ENCODE measurements at regions not wholly inside any gene's neighbourhood (a gene's known extent, or its start where the extent isn't known, plus 50 kb on each side); places are given as distances from the start of the nearest gene placed in this dataset.

DNA sequence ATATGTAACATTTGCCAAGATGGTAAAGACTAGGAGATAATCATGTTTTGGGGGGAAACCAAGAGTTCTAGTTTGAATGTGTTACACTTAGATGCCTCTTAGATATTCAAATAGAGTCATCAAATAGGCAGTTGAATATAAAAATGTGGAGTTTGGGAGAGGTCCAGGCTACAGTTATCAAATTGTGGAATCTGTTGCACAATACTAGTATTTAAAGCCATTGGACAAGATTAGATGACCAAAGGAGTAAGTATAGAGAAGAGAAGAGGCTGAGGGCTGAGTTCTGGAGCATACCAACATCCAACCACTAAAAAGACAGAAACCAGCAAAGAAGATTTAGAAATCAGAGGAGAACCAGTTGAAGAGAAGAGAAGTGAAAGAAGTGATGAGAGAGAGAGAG, 72.7 kb downstream of the NAA11 start:
- Histone ChIP-seq H3K4me2 (ENCODE audit: low read length) (no peak overlapping the region), H3K27me3 (ENCODE audit: insufficient read depth, low read length) (no peaks in the 10 kb centered on the region), H3K4me3 (ENCODE audit: insufficient read depth, low read depth, low read length) (no peak overlapping the region), H3K79me2 (ENCODE audit: insufficient read depth, low read length) (no peaks in the 10 kb centered on the region), H3K9ac (ENCODE audit: low read length) (no peak overlapping the region), H3K27ac (ENCODE audit: low read depth, low read length) (no peak overlapping the region), H3K9me3 (ENCODE audit: insufficient read depth, low read depth, low read length) (no peaks in the 10 kb centered on the region), H3K4me1 (ENCODE audit: insufficient read depth, low read length) (no peaks in the 10 kb centered on the region), H4K20me1 (ENCODE audit: insufficient read depth, low read length) (no peaks in the 10 kb centered on the region), H2AFZ (ENCODE audit: low read depth, low read length) (no peak overlapping the region), H3K36me3 (ENCODE audit: insufficient read depth, low read length) (no peaks in the 10 kb centered on the region)
- no peaks in the 10 kb centered on the region for H3K4me1 Mint-ChIP-seq (ENCODE audit: low read depth, unreplicated experiment)
- DNase-seq (ENCODE audit: low read depth): no peak
- TF ChIP-seq, protein P1, sequence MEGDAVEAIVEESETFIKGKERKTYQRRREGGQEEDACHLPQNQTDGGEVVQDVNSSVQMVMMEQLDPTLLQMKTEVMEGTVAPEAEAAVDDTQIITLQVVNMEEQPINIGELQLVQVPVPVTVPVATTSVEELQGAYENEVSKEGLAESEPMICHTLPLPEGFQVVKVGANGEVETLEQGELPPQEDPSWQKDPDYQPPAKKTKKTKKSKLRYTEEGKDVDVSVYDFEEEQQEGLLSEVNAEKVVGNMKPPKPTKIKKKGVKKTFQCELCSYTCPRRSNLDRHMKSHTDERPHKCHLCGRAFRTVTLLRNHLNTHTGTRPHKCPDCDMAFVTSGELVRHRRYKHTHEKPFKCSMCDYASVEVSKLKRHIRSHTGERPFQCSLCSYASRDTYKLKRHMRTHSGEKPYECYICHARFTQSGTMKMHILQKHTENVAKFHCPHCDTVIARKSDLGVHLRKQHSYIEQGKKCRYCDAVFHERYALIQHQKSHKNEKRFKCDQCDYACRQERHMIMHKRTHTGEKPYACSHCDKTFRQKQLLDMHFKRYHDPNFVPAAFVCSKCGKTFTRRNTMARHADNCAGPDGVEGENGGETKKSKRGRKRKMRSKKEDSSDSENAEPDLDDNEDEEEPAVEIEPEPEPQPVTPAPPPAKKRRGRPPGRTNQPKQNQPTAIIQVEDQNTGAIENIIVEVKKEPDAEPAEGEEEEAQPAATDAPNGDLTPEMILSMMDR (IDR thresholded peaks at IDR 0.05; ENCODE audit: insufficient read depth, low read depth, low read length): no peak
- no peak for TF ChIP-seq EZH2 (IDR thresholded peaks at IDR 0.05; ENCODE audit: insufficient read depth, low read length)
- no peaks in the 10 kb centered on the region for H3K27me3 Mint-ChIP-seq (ENCODE audit: low read depth, unreplicated experiment)
- H3K4me3 Mint-ChIP-seq (ENCODE audit: unreplicated experiment): no peak overlapping the region
- H3K27ac Mint-ChIP-seq (ENCODE audit: unreplicated experiment): no peak overlapping the region
- H3K9me3 Mint-ChIP-seq (ENCODE audit: unreplicated experiment): peaks cover 2% of the 10 kb centered on the region
- no peaks in the 10 kb centered on the region for H3K36me3 Mint-ChIP-seq (ENCODE audit: low read depth, unreplicated experiment)
- FAIRE-seq: no peak

DNA sequence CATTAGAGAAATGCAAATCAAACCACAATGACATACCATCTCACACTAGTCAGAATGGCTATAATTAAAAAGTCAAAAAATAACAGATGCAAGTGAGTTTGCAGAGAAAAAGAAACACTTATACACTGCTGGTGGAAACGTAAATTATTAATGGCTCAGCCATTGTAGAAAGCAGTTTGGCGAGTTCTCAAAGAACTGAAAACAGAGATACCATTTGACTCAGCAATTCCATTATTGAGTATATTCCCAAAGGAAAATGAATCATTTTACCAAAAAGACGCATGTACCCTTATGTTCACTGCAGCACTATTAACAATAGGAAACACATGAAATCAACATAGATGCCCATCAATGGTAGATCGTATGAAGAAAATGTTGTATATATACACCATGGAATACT, 75.0 kb downstream of the NAA11 start:
- Histone ChIP-seq H4K20me1 (ENCODE audit: insufficient read depth, low read length) (no peaks in the 10 kb centered on the region), H3K27me3 (ENCODE audit: insufficient read depth, low read length) (no peaks in the 10 kb centered on the region), H3K9ac (ENCODE audit: low read length) (no peak overlapping the region), H3K4me1 (ENCODE audit: insufficient read depth, low read length) (no peaks in the 10 kb centered on the region), H3K4me2 (ENCODE audit: low read length) (no peak overlapping the region), H3K79me2 (ENCODE audit: insufficient read depth, low read length) (no peaks in the 10 kb centered on the region), H3K27ac (ENCODE audit: low read depth, low read length) (no peak overlapping the region), H3K4me3 (ENCODE audit: insufficient read depth, low read depth, low read length) (no peak overlapping the region), H2AFZ (ENCODE audit: low read depth, low read length) (no peak overlapping the region), H3K36me3 (ENCODE audit: insufficient read depth, low read length) (no peaks in the 10 kb centered on the region), H3K9me3 (ENCODE audit: insufficient read depth, low read depth, low read length) (no peaks in the 10 kb centered on the region)
- peaks cover 2% of the 10 kb centered on the region for H3K9me3 Mint-ChIP-seq (ENCODE audit: unreplicated experiment)
- DNase-seq (ENCODE audit: low read depth) (no peak), FAIRE-seq (no peak)
- no peaks in the 10 kb centered on the region for H3K36me3 Mint-ChIP-seq (ENCODE audit: low read depth, unreplicated experiment)
- H3K4me3 Mint-ChIP-seq (ENCODE audit: unreplicated experiment): no peak overlapping the region
- no peak for TF ChIP-seq EZH2 (IDR thresholded peaks at IDR 0.05; ENCODE audit: insufficient read depth, low read length)
- TF ChIP-seq, protein P1 (IDR thresholded peaks at IDR 0.05; ENCODE audit: insufficient read depth, low read depth, low read length): no peak
- no peak overlapping the region for H3K27ac Mint-ChIP-seq (ENCODE audit: unreplicated experiment)
- no peaks in the 10 kb centered on the region for H3K4me1 Mint-ChIP-seq (ENCODE audit: low read depth, unreplicated experiment)
- peaks cover 5% of the 10 kb centered on the region for H3K27me3 Mint-ChIP-seq (ENCODE audit: low read depth, unreplicated experiment)

DNA sequence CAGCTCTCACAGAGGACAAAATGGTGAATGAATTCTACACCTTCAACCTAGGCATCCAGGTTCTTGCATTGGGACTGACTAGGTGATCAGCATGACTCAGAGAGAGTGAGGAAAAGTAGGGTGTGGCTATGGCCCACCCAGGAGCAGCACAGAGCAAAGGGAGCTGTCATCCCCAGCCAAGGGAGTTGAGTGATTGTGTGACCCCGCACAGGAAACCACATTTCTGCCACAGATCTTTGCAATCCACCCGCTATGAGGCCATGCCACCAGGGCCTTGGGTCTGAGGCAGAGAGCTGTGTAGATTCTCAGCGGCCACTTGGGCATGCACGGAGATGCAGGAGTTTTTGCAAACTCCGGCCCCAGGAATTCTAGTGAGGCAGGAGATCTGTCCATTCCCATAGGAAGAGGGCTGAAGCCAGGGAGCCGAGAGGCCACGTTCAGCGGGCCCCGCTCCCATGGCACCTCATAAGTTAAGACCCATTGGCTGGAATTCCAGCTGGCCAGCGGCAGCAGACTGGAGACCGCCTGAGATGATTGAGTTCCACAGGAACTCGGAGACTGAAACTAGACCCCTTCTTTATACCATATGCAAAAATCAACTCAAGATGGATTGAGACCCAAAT, 75.9 kb downstream of the NAA11 start:
- Histone ChIP-seq H3K79me2 (ENCODE audit: insufficient read depth, low read length) (no peaks in the 10 kb centered on the region), H3K9ac (ENCODE audit: low read length) (no peak overlapping the region), H3K36me3 (ENCODE audit: insufficient read depth, low read length) (no peaks in the 10 kb centered on the region), H3K9me3 (ENCODE audit: insufficient read depth, low read depth, low read length) (no peaks in the 10 kb centered on the region), H4K20me1 (ENCODE audit: insufficient read depth, low read length) (no peaks in the 10 kb centered on the region), H2AFZ (ENCODE audit: low read depth, low read length) (no peak overlapping the region), H3K4me1 (ENCODE audit: insufficient read depth, low read length) (no peaks in the 10 kb centered on the region), H3K4me3 (ENCODE audit: insufficient read depth, low read depth, low read length) (no peak overlapping the region), H3K27me3 (ENCODE audit: insufficient read depth, low read length) (no peaks in the 10 kb centered on the region), H3K4me2 (ENCODE audit: low read length) (no peak overlapping the region), H3K27ac (ENCODE audit: low read depth, low read length) (no peak overlapping the region)
- no peak for FAIRE-seq
- no peaks in the 10 kb centered on the region for H3K36me3 Mint-ChIP-seq (ENCODE audit: low read depth, unreplicated experiment)
- H3K4me1 Mint-ChIP-seq (ENCODE audit: low read depth, unreplicated experiment): no peaks in the 10 kb centered on the region
- DNase-seq (ENCODE audit: low read depth): no peak
- TF ChIP-seq EZH2 (IDR thresholded peaks at IDR 0.05; ENCODE audit: insufficient read depth, low read length): no peak
- TF ChIP-seq, protein P1 (IDR thresholded peaks at IDR 0.05; ENCODE audit: insufficient read depth, low read depth, low read length): no peak
- H3K4me3 Mint-ChIP-seq (ENCODE audit: unreplicated experiment): no peak overlapping the region
- peaks cover 5% of the 10 kb centered on the region for H3K27me3 Mint-ChIP-seq (ENCODE audit: low read depth, unreplicated experiment)
- peaks cover 2% of the 10 kb centered on the region for H3K9me3 Mint-ChIP-seq (ENCODE audit: unreplicated experiment)
- H3K27ac Mint-ChIP-seq (ENCODE audit: unreplicated experiment): no peak overlapping the region

Data from astrocyte (in vitro differentiated cells and primary cell).